ENCODE measurements at regions not wholly inside any gene's neighbourhood (a gene's known extent, or its start where the extent isn't known, plus 50 kb on each side); places are given as distances from the start of the nearest gene placed in this dataset.

- no peak overlapping the region for H3K9ac ChIP-seq (ENCODE audit: low read length)
- no peaks in the 10 kb centered on the region for H3F3A ChIP-seq (ENCODE audit: insufficient read depth, low read length)
- H4K20me1 ChIP-seq (ENCODE audit: insufficient read depth, low read length) = no peaks in the 10 kb centered on the region
- no peak for DNase-seq
- no peaks in the 10 kb centered on the region for H3K9me3 ChIP-seq (replicated peaks; ENCODE audit: insufficient read depth, low read length)
- no peaks in the 10 kb centered on the region for H3K4me1 ChIP-seq (ENCODE audit: low read length)
- H3K4me3 ChIP-seq (ENCODE audit: low read length) = no peak overlapping the region
- H3K36me3 ChIP-seq (replicated peaks; ENCODE audit: insufficient read depth, low read length) = no peaks in the 10 kb centered on the region
- H3K9me2 ChIP-seq (replicated peaks; ENCODE audit: insufficient read depth, low read length) = no peaks in the 10 kb centered on the region
- TF ChIP-seq EZH2 (optimal IDR thresholded peaks at IDR 0.05; ENCODE audit: low read depth, low read length) (no peak), CTCF (IDR thresholded peaks at IDR 0.05; ENCODE audit: low read length) (no peak), EZH2phosphoT487 (IDR thresholded peaks at IDR 0.05; ENCODE audit: low read length) (no peak)
- H3K4me2 ChIP-seq (ENCODE audit: low read depth, low read length) = no peak overlapping the region
- H3K27ac ChIP-seq (ENCODE audit: low read length) = no peak overlapping the region
- H2AFZ ChIP-seq (ENCODE audit: low read length) = no peak overlapping the region
- no peaks in the 10 kb centered on the region for H3K27me3 ChIP-seq (replicated peaks; ENCODE audit: insufficient read depth, low read length)
- H3K79me2 ChIP-seq (ENCODE audit: low read length) = no peaks in the 10 kb centered on the region
Observed at GRCh38 chr7:69192134-69192533, 406.1 kb upstream of the AUTS2 start.

GRCh38 chr7:69193061-69193460, 405.2 kb upstream of the AUTS2 start:
- no peak for DNase-seq
- H3K36me3 ChIP-seq (replicated peaks; ENCODE audit: insufficient read depth, low read length) = no peaks in the 10 kb centered on the region
- no peaks in the 10 kb centered on the region for H3K27me3 ChIP-seq (replicated peaks; ENCODE audit: insufficient read depth, low read length)
- no peaks in the 10 kb centered on the region for H4K20me1 ChIP-seq (ENCODE audit: insufficient read depth, low read length)
- no peak overlapping the region for H3K27ac ChIP-seq (ENCODE audit: low read length)
- H3K4me2 ChIP-seq (ENCODE audit: low read depth, low read length) = no peak overlapping the region
- H3K9ac ChIP-seq (ENCODE audit: low read length) = no peak overlapping the region
- no peaks in the 10 kb centered on the region for H3K9me2 ChIP-seq (replicated peaks; ENCODE audit: insufficient read depth, low read length)
- no peak for TF ChIP-seq EZH2 (optimal IDR thresholded peaks at IDR 0.05; ENCODE audit: low read depth, low read length)
- TF ChIP-seq CTCF (IDR thresholded peaks at IDR 0.05; ENCODE audit: low read length) = no peak
- no peak for TF ChIP-seq EZH2phosphoT487 (IDR thresholded peaks at IDR 0.05; ENCODE audit: low read length)
- H3K4me3 ChIP-seq (ENCODE audit: low read length) = no peak overlapping the region
- no peak overlapping the region for H2AFZ ChIP-seq (ENCODE audit: low read length)
- H3K79me2 ChIP-seq (ENCODE audit: low read length) = no peaks in the 10 kb centered on the region
- no peaks in the 10 kb centered on the region for H3F3A ChIP-seq (ENCODE audit: insufficient read depth, low read length)
- no peaks in the 10 kb centered on the region for H3K4me1 ChIP-seq (ENCODE audit: low read length)
- no peaks in the 10 kb centered on the region for H3K9me3 ChIP-seq (replicated peaks; ENCODE audit: insufficient read depth, low read length)

- H3K27ac ChIP-seq (ENCODE audit: low read length) = no peak overlapping the region
- no peaks in the 10 kb centered on the region for H3K27me3 ChIP-seq (replicated peaks; ENCODE audit: insufficient read depth, low read length)
- no peak overlapping the region for H3K4me3 ChIP-seq (ENCODE audit: low read length)
- H3K4me1 ChIP-seq (ENCODE audit: low read length) = no peaks in the 10 kb centered on the region
- no peak overlapping the region for H3K9ac ChIP-seq (ENCODE audit: low read length)
- H4K20me1 ChIP-seq (ENCODE audit: insufficient read depth, low read length) = no peaks in the 10 kb centered on the region
- no peak overlapping the region for H3K4me2 ChIP-seq (ENCODE audit: low read depth, low read length)
- H3K79me2 ChIP-seq (ENCODE audit: low read length) = no peaks in the 10 kb centered on the region
- no peak for DNase-seq
- no peaks in the 10 kb centered on the region for H3K9me2 ChIP-seq (replicated peaks; ENCODE audit: insufficient read depth, low read length)
- no peaks in the 10 kb centered on the region for H3F3A ChIP-seq (ENCODE audit: insufficient read depth, low read length)
- H3K9me3 ChIP-seq (replicated peaks; ENCODE audit: insufficient read depth, low read length) = no peaks in the 10 kb centered on the region
- no peak overlapping the region for H2AFZ ChIP-seq (ENCODE audit: low read length)
- no peaks in the 10 kb centered on the region for H3K36me3 ChIP-seq (replicated peaks; ENCODE audit: insufficient read depth, low read length)
- TF ChIP-seq EZH2phosphoT487 (IDR thresholded peaks at IDR 0.05; ENCODE audit: low read length) (no peak), EZH2 (optimal IDR thresholded peaks at IDR 0.05; ENCODE audit: low read depth, low read length) (no peak), CTCF (IDR thresholded peaks at IDR 0.05; ENCODE audit: low read length) (no peak)
Observed at GRCh38 chr7:69196593-69196992, 401.7 kb upstream of the AUTS2 start.
